BLaER1 (cell line): ENCODE measurements at regions not wholly inside any gene's neighbourhood (a gene's known extent, or its start where the extent isn't known, plus 50 kb on each side); places are given as distances from the start of the nearest gene placed in this dataset.

Source experiments
- H3K27ac ChIP-seq: shearing (Covaris generic); formaldehyde crosslinking; 2 replicates; pipeline ENCODE4 v1.8.1; 2022
- H3K27me3 ChIP-seq: shearing (Covaris generic); formaldehyde crosslinking; 2 replicates; pipeline ENCODE4 v1.8.1; 2022
- H3K36me3 ChIP-seq: shearing (Covaris generic); formaldehyde crosslinking; 2 replicates; pipeline ENCODE4 v1.8.1; 2022
- H3K4me1 ChIP-seq: shearing (Covaris generic); formaldehyde crosslinking; 2 replicates; pipeline ENCODE4 v1.8.1; 2022
- H3K4me2 ChIP-seq: shearing (Covaris generic); formaldehyde crosslinking; 2 replicates; pipeline ENCODE4 v1.8.1; 2022
- H3K4me3 ChIP-seq: shearing (Covaris generic); formaldehyde crosslinking; 2 replicates; pipeline ENCODE4 v1.8.1; 2022
- H3K9ac ChIP-seq: shearing (Covaris generic); formaldehyde crosslinking; 2 replicates; pipeline ENCODE4 v1.8.1; 2022
- H3K9me3 ChIP-seq: shearing (Covaris generic); formaldehyde crosslinking; 2 replicates; pipeline ENCODE4 v1.8.1; 2022
- H4K20me1 ChIP-seq: shearing (Covaris generic); formaldehyde crosslinking; 2 replicates; pipeline ENCODE4 v1.8.1; 2022
- Cebpa-rat ChIP-seq: shearing (Covaris generic); IDR thresholded peaks from 2 replicates; pipeline ENCODE4 v1.8.1; 2022

DNA sequence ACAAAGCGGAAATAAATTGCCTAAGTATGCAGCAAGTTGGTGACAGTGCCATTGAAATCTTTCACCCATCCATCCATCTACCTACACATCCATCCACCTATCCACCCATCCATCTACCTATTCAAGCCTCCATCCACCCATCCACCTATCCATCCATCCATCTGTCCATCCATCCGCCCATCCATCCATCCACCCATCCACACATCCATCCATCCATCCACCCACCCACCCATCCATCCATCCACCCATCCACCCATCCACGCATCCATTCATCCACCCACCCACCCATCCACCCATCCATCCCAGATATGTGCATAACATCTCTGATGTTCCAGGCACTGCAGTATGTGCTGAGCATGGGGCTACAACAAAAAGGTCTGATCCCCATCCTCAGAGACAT is 277.5 kb downstream of the IRF8 start:
- H3K27ac ChIP-seq: no peak overlapping the region
- H4K20me1 ChIP-seq: no peaks in the 10 kb centered on the region
- TF ChIP-seq Cebpa-rat: no peak
- H3K4me3 ChIP-seq: no peak overlapping the region
- no peak overlapping the region for H3K4me2 ChIP-seq
- no peak overlapping the region for H3K9ac ChIP-seq
- H3K27me3 ChIP-seq: no peaks in the 10 kb centered on the region
- no peaks in the 10 kb centered on the region for H3K4me1 ChIP-seq
- peaks cover 4% of the 10 kb centered on the region; the same call in 1 of the 2 replicates for H3K9me3 ChIP-seq
- no peaks in the 10 kb centered on the region for H3K36me3 ChIP-seq

DNA sequence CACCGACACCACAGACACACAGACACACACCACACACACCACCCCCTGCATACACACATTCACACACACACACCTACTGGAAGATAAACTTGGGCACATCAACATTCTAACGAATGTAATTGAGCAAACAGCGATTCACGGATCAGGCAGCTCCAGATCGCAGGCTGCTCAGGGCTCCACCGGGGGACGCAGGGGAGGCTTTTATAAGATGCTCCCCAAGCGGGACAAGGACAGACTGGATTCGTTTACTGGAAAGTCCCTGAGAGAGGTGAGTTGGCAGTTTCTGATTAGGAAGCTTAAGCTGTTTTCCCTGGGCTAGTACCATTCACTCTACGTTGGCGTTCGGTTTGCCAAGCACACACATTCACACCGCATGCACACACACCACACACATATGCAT is 281.3 kb downstream of the IRF8 start:
- H3K27ac ChIP-seq: no peak overlapping the region
- H3K4me3 ChIP-seq: no peak overlapping the region
- H3K27me3 ChIP-seq: no peaks in the 10 kb centered on the region
- TF ChIP-seq Cebpa-rat: no peak
- no peaks in the 10 kb centered on the region for H3K36me3 ChIP-seq
- no peak overlapping the region for H3K9ac ChIP-seq
- H4K20me1 ChIP-seq: no peaks in the 10 kb centered on the region
- H3K9me3 ChIP-seq: peaks cover 4% of the 10 kb centered on the region; the same call in 1 of the 2 replicates
- H3K4me1 ChIP-seq: no peaks in the 10 kb centered on the region
- no peak overlapping the region for H3K4me2 ChIP-seq

DNA sequence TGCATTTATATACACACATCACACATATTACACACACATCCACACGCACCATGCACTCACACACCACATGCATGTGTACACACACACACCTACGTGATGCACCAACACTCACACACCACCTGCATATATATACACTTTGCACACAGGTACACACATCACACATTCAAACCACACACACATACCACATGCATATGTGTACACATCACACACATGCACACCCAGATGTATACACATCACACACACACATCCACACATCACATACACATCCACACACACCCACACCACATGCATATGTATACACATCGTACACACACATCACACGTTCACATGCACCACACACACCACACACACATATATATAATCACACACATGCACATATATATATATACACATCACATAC is 281.8 kb downstream of the IRF8 start:
- H3K9ac ChIP-seq: no peak overlapping the region
- H3K36me3 ChIP-seq: no peaks in the 10 kb centered on the region
- no peak overlapping the region for H3K4me2 ChIP-seq
- no peak overlapping the region for H3K4me3 ChIP-seq
- no peaks in the 10 kb centered on the region for H4K20me1 ChIP-seq
- TF ChIP-seq Cebpa-rat: no peak
- no peak overlapping the region for H3K27ac ChIP-seq
- H3K4me1 ChIP-seq: no peaks in the 10 kb centered on the region
- peaks cover 4% of the 10 kb centered on the region; the same call in 1 of the 2 replicates for H3K9me3 ChIP-seq
- H3K27me3 ChIP-seq: no peaks in the 10 kb centered on the region

DNA sequence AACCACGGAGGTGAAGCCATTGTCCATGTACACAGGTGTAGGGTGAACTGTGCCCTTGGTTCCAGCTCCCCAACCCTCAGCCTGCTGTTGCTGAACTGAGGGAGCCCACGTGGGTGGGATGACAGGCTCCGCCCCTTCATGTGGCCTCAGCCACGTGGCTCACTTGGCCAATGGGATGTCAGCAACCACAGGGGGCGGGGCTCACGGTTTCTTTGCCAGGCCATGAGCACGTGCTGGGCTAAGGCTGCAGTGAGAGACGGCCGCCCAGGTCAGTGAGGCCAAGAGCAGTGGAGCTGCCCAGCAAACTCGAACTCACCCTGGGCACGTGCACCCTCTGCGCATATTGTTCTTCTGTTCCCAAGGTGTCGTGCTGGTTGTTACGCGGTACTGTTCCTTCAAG is 282.6 kb downstream of the IRF8 start:
- Histone ChIP-seq H3K27me3 (no peaks in the 10 kb centered on the region), H3K27ac (no peak overlapping the region), H3K4me1 (no peaks in the 10 kb centered on the region), H3K9me3 (peaks cover 4% of the 10 kb centered on the region; the same call in 1 of the 2 replicates), H3K4me2 (no peak overlapping the region), H3K4me3 (no peak overlapping the region), H3K36me3 (no peaks in the 10 kb centered on the region), H3K9ac (no peak overlapping the region), H4K20me1 (no peaks in the 10 kb centered on the region)
- TF ChIP-seq Cebpa-rat: no peak

DNA sequence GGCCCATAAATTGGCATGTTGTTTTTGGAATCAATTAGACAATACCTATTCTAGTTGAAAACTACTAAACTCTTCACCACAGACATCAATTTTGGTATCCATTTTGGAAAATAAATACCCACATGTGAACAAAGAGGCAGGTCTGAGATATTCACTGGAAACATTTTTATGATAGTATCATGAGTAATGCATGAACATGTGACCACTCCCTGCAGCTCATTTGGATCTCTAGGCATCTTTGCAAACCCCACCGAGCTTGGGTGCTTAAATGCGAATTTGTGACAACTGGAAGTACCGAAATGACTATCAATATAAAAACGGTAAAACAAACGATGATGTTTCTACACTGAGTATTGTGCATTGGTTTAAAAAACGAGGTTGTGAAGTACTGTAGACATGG is 285.2 kb downstream of the IRF8 start:
- Histone ChIP-seq H3K36me3 (no peaks in the 10 kb centered on the region), H3K9ac (no peak overlapping the region), H3K4me1 (no peaks in the 10 kb centered on the region), H3K9me3 (peaks cover 4% of the 10 kb centered on the region; the same call in 1 of the 2 replicates), H3K4me2 (no peak overlapping the region), H3K27ac (no peak overlapping the region), H4K20me1 (no peaks in the 10 kb centered on the region), H3K27me3 (no peaks in the 10 kb centered on the region), H3K4me3 (no peak overlapping the region)
- TF ChIP-seq Cebpa-rat: no peak

DNA sequence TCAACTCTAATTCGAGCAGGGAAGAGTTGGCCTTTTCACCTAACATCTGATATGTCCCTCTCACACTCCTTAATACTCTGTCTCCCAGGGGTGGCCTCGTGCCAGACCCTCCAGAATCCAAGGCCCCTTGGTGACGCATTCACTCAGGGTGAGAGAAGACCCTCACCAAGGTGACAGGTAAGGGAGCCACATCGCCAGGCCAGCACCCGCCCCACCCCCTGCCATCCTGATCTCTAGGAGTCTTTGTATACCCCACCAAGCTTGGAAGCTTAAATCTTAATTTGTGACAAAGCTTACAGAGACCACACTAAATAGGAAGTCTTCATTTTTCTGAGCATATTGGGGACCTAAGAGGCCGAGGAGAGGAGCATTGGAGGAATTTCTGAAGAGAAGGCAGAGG is 286.1 kb downstream of the IRF8 start:
- no peaks in the 10 kb centered on the region for H4K20me1 ChIP-seq
- H3K9ac ChIP-seq: no peak overlapping the region
- TF ChIP-seq Cebpa-rat: no peak
- peaks cover 4% of the 10 kb centered on the region; the same call in 1 of the 2 replicates for H3K9me3 ChIP-seq
- no peaks in the 10 kb centered on the region for H3K4me1 ChIP-seq
- H3K4me3 ChIP-seq: no peak overlapping the region
- H3K27ac ChIP-seq: no peak overlapping the region
- no peak overlapping the region for H3K4me2 ChIP-seq
- no peaks in the 10 kb centered on the region for H3K27me3 ChIP-seq
- no peaks in the 10 kb centered on the region for H3K36me3 ChIP-seq

DNA sequence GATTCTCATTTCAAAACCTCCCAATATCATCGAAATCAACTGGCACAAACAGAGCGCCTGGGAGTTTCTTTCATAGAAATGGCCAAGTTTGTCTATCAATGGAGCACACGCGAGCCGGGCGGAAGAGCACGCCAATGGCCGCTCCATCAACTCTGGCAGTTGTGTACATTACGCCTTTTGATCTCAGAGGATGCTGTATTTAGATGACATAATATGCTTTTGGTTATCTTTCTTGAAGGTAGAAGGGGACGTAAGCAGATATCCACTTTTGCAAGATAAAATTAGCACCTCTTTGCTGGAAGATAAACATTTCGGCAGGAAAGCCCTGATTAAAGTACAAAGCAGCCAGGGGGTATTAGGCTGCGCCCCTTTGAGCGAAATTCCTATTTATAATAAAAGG is 287.4 kb downstream of the IRF8 start:
- Histone ChIP-seq H3K4me2 (no peak overlapping the region), H3K4me3 (no peak overlapping the region), H3K9me3 (peaks cover 2% of the 10 kb centered on the region; the same call in 1 of the 2 replicates), H4K20me1 (no peaks in the 10 kb centered on the region), H3K36me3 (no peaks in the 10 kb centered on the region), H3K27me3 (no peaks in the 10 kb centered on the region), H3K4me1 (no peaks in the 10 kb centered on the region), H3K27ac (no peak overlapping the region), H3K9ac (no peak overlapping the region)
- no peak for TF ChIP-seq Cebpa-rat

DNA sequence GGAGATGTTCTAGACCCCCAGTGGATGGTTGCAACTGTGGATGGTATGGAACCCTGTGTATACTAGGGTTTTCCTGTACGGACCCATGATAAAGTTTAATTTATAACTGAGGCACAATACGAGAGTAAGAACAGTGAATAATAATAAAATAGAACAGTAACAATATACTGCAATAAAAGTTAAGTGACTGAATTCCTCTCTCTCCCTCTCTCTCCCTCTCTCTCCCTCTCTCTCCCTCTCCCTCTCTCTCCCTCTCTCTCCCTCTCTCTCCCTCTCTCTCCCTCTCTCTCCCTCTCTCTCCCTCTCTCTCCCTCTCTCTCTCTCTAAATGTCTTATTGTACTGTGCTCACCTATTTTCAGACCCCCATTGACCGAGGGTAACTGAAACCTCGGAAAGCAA is 291.0 kb downstream of the IRF8 start:
- Histone ChIP-seq H3K9ac (no peak overlapping the region), H4K20me1 (no peaks in the 10 kb centered on the region), H3K9me3 (no peaks in the 10 kb centered on the region), H3K4me2 (no peak overlapping the region), H3K4me3 (no peak overlapping the region), H3K27ac (no peak overlapping the region), H3K4me1 (no peaks in the 10 kb centered on the region), H3K27me3 (peaks cover 5% of the 10 kb centered on the region; the same call in 1 of the 2 replicates), H3K36me3 (no peaks in the 10 kb centered on the region)
- TF ChIP-seq Cebpa-rat: no peak

DNA sequence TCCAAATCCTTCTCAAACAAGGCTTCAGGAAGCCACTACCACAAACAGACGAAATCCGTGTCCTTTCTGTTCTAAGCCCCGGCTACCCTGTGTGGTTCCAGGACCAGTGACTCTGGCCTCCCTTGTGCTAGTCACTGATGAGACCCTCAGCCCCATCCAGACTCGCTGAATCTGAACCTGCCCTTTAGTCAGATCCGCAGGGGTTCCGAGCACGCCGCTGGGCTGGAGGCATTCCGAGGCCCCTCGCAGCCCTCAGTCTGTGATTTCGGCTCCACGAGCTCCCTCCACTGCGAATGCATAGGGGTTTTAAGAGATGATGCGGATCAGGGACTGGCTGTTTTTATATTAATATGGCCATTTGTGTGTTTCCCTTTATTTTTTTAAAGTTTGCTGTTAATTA is 292.7 kb downstream of the IRF8 start:
- peaks cover 1% of the 10 kb centered on the region; the same call in 1 of the 2 replicates for H4K20me1 ChIP-seq
- H3K9me3 ChIP-seq: no peaks in the 10 kb centered on the region
- H3K27me3 ChIP-seq: peaks cover 19% of the 10 kb centered on the region
- no peak overlapping the region for H3K9ac ChIP-seq
- H3K4me3 ChIP-seq: no peak overlapping the region
- no peaks in the 10 kb centered on the region for H3K4me1 ChIP-seq
- H3K36me3 ChIP-seq: no peaks in the 10 kb centered on the region
- H3K27ac ChIP-seq: no peak overlapping the region
- no peak for TF ChIP-seq Cebpa-rat
- H3K4me2 ChIP-seq: no peak overlapping the region

DNA sequence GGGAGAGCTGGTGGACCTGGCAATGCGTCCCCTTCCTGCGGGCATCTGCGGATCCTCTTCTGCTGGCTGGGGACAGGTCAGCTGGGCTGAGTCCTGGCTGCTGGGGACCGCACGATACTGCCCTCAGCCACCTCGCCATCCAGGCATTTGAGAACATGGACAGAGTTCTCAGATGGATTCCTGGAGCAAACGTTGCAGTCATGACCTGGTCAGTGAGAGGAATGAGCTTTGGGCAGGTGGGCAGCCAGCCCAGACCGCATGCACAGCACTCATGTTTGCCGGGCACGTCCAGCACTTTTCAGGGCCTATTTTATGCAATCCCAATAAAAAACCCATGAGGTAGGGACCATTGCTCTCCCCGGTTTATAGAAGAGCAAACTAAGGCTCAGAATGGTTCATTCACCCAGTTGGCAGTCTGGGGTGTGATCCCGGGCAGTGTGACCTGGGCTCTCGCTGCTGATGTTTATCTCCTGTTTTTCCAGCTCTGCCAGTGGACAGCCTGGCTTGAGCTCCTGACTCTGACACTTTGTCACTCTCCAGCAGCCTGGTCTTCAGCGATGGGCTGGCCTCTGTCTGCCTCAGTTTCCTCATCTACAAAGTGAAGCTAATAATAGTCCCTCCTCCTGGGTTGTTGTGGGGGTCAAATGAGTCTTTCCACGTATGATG is 294.7 kb downstream of the IRF8 start:
- Histone ChIP-seq H3K27me3 (peaks cover 39% of the 10 kb centered on the region), H3K9ac (no peak overlapping the region), H3K27ac (no peak overlapping the region), H3K9me3 (no peaks in the 10 kb centered on the region), H3K4me2 (no peak overlapping the region), H4K20me1 (peaks cover 15% of the 10 kb centered on the region; the same call in 1 of the 2 replicates), H3K4me3 (no peak overlapping the region), H3K36me3 (no peaks in the 10 kb centered on the region), H3K4me1 (no peaks in the 10 kb centered on the region)
- TF ChIP-seq Cebpa-rat: no peak
